ENCODE measurements at regions not wholly inside any gene's neighbourhood (a gene's known extent, or its start where the extent isn't known, plus 50 kb on each side); places are given as distances from the start of the nearest gene placed in this dataset.

GRCh38 chr2:67524213-67524612, 127.1 kb downstream of the ETAA1 start:
- Histone ChIP-seq H3K27me3 (no peaks in the 10 kb centered on the region), H3K4me1 (no peaks in the 10 kb centered on the region), H3K36me3 (no peaks in the 10 kb centered on the region), H3K9me3 (no peaks in the 10 kb centered on the region), H3K27ac (peak overlapping the region in 1 of 4 donors; percentile 23), H3K4me3 (no peak overlapping the region)
- TF ChIP-seq CTCF (IDR thresholded peaks at IDR 0.05), result no peak
- TF ChIP-seq POLR2AphosphoS5 (IDR thresholded peaks at IDR 0.05), result no peak
- TF ChIP-seq EP300 (IDR thresholded peaks at IDR 0.05), result no peak
- no peak for TF ChIP-seq POLR2A (IDR thresholded peaks at IDR 0.05)
- no peak for DNase-seq
- intact Hi-C loops (cut with DNase I), result no loop called here
- 81 to 84% methylated on average over 2 of the region's 2 CpGs for WGBS, 2 donors

GRCh38 chr2:67524777-67525176, 127.6 kb downstream of the ETAA1 start:
- Histone ChIP-seq H3K4me1 (no peaks in the 10 kb centered on the region), H3K27ac (peak overlapping the region in 1 of 4 donors; percentile 12), H3K27me3 (no peaks in the 10 kb centered on the region), H3K36me3 (no peaks in the 10 kb centered on the region), H3K9me3 (no peaks in the 10 kb centered on the region), H3K4me3 (no peak overlapping the region)
- DNase-seq, result no peak
- intact Hi-C loops (cut with DNase I), result no loop called here
- no peak for TF ChIP-seq POLR2A (IDR thresholded peaks at IDR 0.05)
- no peak for TF ChIP-seq CTCF (IDR thresholded peaks at IDR 0.05)
- no peak for TF ChIP-seq POLR2AphosphoS5 (IDR thresholded peaks at IDR 0.05)
- no peak for TF ChIP-seq EP300 (IDR thresholded peaks at IDR 0.05)

- H3K36me3 ChIP-seq, result no peaks in the 10 kb centered on the region
- 66 to 67% methylated on average over 4 of the region's 4 CpGs for WGBS, 2 donors
These were observed 129.2 kb downstream of the ETAA1 start for GRCh38 chr2:67526283-67526682.

GRCh38 chr2:67528320-67528719, 131.2 kb downstream of the ETAA1 start:
- WGBS, 2 donors, result 68 to 88% methylated on average over 5 of the region's 5 CpGs

More at GRCh38 chr2:67526283-67526682, 129.2 kb downstream of the ETAA1 start:
- no peak for DNase-seq
- Histone ChIP-seq H3K27me3 (no peaks in the 10 kb centered on the region), H3K4me3 (no peak overlapping the region), H3K4me1 (no peaks in the 10 kb centered on the region), H3K27ac (peak overlapping the region in 3 of 4 donors; percentile 25 to 34 (median 32)), H3K9me3 (no peaks in the 10 kb centered on the region)
- TF ChIP-seq POLR2AphosphoS5 (IDR thresholded peaks at IDR 0.05) (peak; percentile 25 to 57 (median 38)), POLR2A (IDR thresholded peaks at IDR 0.05) (no peak)
- intact Hi-C loops (cut with DNase I), result no loop called here

GRCh38 chr2:67532387-67532786, 135.3 kb downstream of the ETAA1 start:
- 69 to 75% methylated on average over 1 of the region's 1 CpG for WGBS, 2 donors
- Histone ChIP-seq H3K27ac (no peak overlapping the region), H3K4me3 (no peak overlapping the region), H3K9me3 (no peaks in the 10 kb centered on the region), H3K4me1 (no peaks in the 10 kb centered on the region), H3K27me3 (no peaks in the 10 kb centered on the region), H3K36me3 (no peaks in the 10 kb centered on the region)
- intact Hi-C loops (cut with DNase I), result no loop called here
- DNase-seq, result no peak
- TF ChIP-seq POLR2A (IDR thresholded peaks at IDR 0.05) (no peak), POLR2AphosphoS5 (IDR thresholded peaks at IDR 0.05) (no peak), EP300 (IDR thresholded peaks at IDR 0.05) (no peak), CTCF (IDR thresholded peaks at IDR 0.05) (no peak)

More at GRCh38 chr2:67528320-67528719, 131.2 kb downstream of the ETAA1 start:
- intact Hi-C loops (cut with DNase I), result no loop called here
- Histone ChIP-seq H3K4me1 (no peaks in the 10 kb centered on the region), H3K4me3 (no peak overlapping the region), H3K27ac (no peak overlapping the region), H3K36me3 (no peaks in the 10 kb centered on the region), H3K9me3 (no peaks in the 10 kb centered on the region), H3K27me3 (no peaks in the 10 kb centered on the region)
- TF ChIP-seq POLR2AphosphoS5 (IDR thresholded peaks at IDR 0.05) (no peak), POLR2A (IDR thresholded peaks at IDR 0.05) (no peak), EP300 (IDR thresholded peaks at IDR 0.05) (no peak)
- no peak for DNase-seq

- H3K36me3 ChIP-seq, result no peaks in the 10 kb centered on the region
- no peaks in the 10 kb centered on the region for H3K27me3 ChIP-seq
- DNase-seq, result no peak
- WGBS, 2 donors, result 61 to 82% methylated on average over 1 of the region's 1 CpG
- H3K27ac ChIP-seq, result no peak overlapping the region
- TF ChIP-seq EP300 (IDR thresholded peaks at IDR 0.05) (no peak), POLR2A (IDR thresholded peaks at IDR 0.05) (no peak), CTCF (IDR thresholded peaks at IDR 0.05) (no peak), POLR2AphosphoS5 (IDR thresholded peaks at IDR 0.05) (no peak)
- no peaks in the 10 kb centered on the region for H3K9me3 ChIP-seq
- H3K4me3 ChIP-seq, result no peak overlapping the region
- no peaks in the 10 kb centered on the region for H3K4me1 ChIP-seq
- intact Hi-C loops (cut with DNase I), result no loop called here
These were observed 137.6 kb downstream of the ETAA1 start for GRCh38 chr2:67534745-67535144.

All from sigmoid colon (tissue), 6 donors.